Mesothelial cell of epicardium (in vitro differentiated cells): ENCODE measurements at regions not wholly inside any gene's neighbourhood (a gene's known extent, or its start where the extent isn't known, plus 50 kb on each side); places are given as distances from the start of the nearest gene placed in this dataset.

Experiments used
- DNase-seq, 2 experiments: peaks; one replicate each; pipeline ENCODE4 v3.0.0; 2021; ENCODE audit warnings: low spot score in 2 of 2; ENCODE audit not compliant: unreplicated experiment in 2 of 2
- H3K27ac Mint-ChIP-seq: 2 replicates; pipeline ENCODE4 v1.8.0; 2021; ENCODE audit warnings: mixed read lengths
- H3K27me3 Mint-ChIP-seq: 2 replicates; pipeline ENCODE4 v1.8.0; 2021; ENCODE audit warnings: low read depth, mixed read lengths
- H3K36me3 Mint-ChIP-seq: 2 replicates; pipeline ENCODE4 v1.8.0; 2021; ENCODE audit warnings: mixed read lengths
- H3K4me1 Mint-ChIP-seq: 2 replicates; pipeline ENCODE4 v1.8.0; 2021; ENCODE audit warnings: mixed read lengths
- H3K4me3 Mint-ChIP-seq: 2 replicates; pipeline ENCODE4 v1.8.0; 2021; ENCODE audit warnings: mild to moderate bottlenecking, moderate library complexity, mixed read lengths
- H3K9me3 Mint-ChIP-seq: 2 replicates; pipeline ENCODE4 v1.8.0; 2021; ENCODE audit warnings: mixed read lengths
- CTCF ChIP-seq: fragments of 200-600 bp; sonication (generic); IDR thresholded peaks from one replicate; pipeline ENCODE4 v1.5.0; 2021; ENCODE audit warnings: antibody characterized with exemption; ENCODE audit not compliant: unreplicated experiment

GRCh38 chr20:36101192-36101591 lies 53.3 kb upstream of the EPB41L1 start:
- Mint-ChIP-seq H3K4me1 (peaks cover 20% of the 10 kb centered on the region), H3K27me3 (no peaks in the 10 kb centered on the region), H3K27ac (peak overlapping the region; percentile 30), H3K4me3 (no peak overlapping the region), H3K9me3 (no peaks in the 10 kb centered on the region), H3K36me3 (no peaks in the 10 kb centered on the region)
- no peak for TF ChIP-seq CTCF
- no peak for DNase-seq

- Mint-ChIP-seq H3K4me3 (no peak overlapping the region), H3K9me3 (no peaks in the 10 kb centered on the region), H3K4me1 (peaks cover 20% of the 10 kb centered on the region), H3K27ac (no peak overlapping the region), H3K27me3 (no peaks in the 10 kb centered on the region), H3K36me3 (no peaks in the 10 kb centered on the region)
- TF ChIP-seq CTCF: no peak
- no peak for DNase-seq
Measured at GRCh38 chr20:36102306-36102705, 52.2 kb upstream of the EPB41L1 start.

GRCh38 chr20:36102809-36103596 lies 51.5 kb upstream of the EPB41L1 start:
- Mint-ChIP-seq H3K36me3 (no peaks in the 10 kb centered on the region), H3K27me3 (no peaks in the 10 kb centered on the region), H3K4me1 (peaks cover 14% of the 10 kb centered on the region), H3K9me3 (no peaks in the 10 kb centered on the region), H3K4me3 (no peak overlapping the region), H3K27ac (no peak overlapping the region)
- TF ChIP-seq CTCF: no peak
- DNase-seq: no peak

GRCh38 chr20:36104244-36104643 lies 50.3 kb upstream of the EPB41L1 start:
- Mint-ChIP-seq H3K27ac (no peak overlapping the region), H3K9me3 (no peaks in the 10 kb centered on the region), H3K36me3 (no peaks in the 10 kb centered on the region), H3K27me3 (no peaks in the 10 kb centered on the region), H3K4me1 (peaks cover 11% of the 10 kb centered on the region), H3K4me3 (no peak overlapping the region)
- DNase-seq: no peak
- no peak for TF ChIP-seq CTCF
